Colonic mucosa (tissue), 4 donors: ENCODE measurements at regions not wholly inside any gene's neighbourhood (a gene's known extent, or its start where the extent isn't known, plus 50 kb on each side); places are given as distances from the start of the nearest gene placed in this dataset.

Experiments used
- DNase-seq: peaks from one replicate; pipeline ENCODE4 v3.0.0-alpha.2; 2020
- H3K27ac ChIP-seq: fragments of 200-600 bp; one replicate; pipeline ENCODE4 v1.8.0; 2021
- H3K27me3 ChIP-seq: fragments of 200-600 bp; one replicate; pipeline ENCODE4 v1.8.0; 2021
- H3K36me3 ChIP-seq: fragments of 200-600 bp; one replicate; pipeline ENCODE4 v1.8.0; 2021
- H3K4me1 ChIP-seq: fragments of 200-600 bp; one replicate; pipeline ENCODE4 v1.8.0; 2021; ENCODE audit warnings: mild to moderate bottlenecking
- H3K4me3 ChIP-seq: fragments of 200-600 bp; one replicate; pipeline ENCODE4 v1.8.0; 2021
- H3K9ac ChIP-seq, 2 donors: one replicate each; pipeline ENCODE4 v1.7.0; 2013; ENCODE audit warnings: control low read depth in 2 of 2, low read depth in 2 of 2, low read length in 2 of 2
- H3K9me3 ChIP-seq: fragments of 200-600 bp; one replicate; pipeline ENCODE4 v1.8.0; 2021
- intact Hi-C: fragments of 100-400 bp; cut with DNase I; formaldehyde crosslinking; loops from one replicate; pipeline ENCODE4 v1.14.1; 2022
- TF ChIP-seq, protein P1 (sequence below): fragments of 200-600 bp; IDR thresholded peaks from one replicate; pipeline ENCODE4 v1.8.0; 2022; ENCODE audit warnings: antibody characterized with exemption, mild to moderate bottlenecking
- donor health status: healthy.
- donor health status: DM: no; HTN: no; CAD: no.
- donor health status: DM: no; HTN: no; CAD: no.

DNA sequence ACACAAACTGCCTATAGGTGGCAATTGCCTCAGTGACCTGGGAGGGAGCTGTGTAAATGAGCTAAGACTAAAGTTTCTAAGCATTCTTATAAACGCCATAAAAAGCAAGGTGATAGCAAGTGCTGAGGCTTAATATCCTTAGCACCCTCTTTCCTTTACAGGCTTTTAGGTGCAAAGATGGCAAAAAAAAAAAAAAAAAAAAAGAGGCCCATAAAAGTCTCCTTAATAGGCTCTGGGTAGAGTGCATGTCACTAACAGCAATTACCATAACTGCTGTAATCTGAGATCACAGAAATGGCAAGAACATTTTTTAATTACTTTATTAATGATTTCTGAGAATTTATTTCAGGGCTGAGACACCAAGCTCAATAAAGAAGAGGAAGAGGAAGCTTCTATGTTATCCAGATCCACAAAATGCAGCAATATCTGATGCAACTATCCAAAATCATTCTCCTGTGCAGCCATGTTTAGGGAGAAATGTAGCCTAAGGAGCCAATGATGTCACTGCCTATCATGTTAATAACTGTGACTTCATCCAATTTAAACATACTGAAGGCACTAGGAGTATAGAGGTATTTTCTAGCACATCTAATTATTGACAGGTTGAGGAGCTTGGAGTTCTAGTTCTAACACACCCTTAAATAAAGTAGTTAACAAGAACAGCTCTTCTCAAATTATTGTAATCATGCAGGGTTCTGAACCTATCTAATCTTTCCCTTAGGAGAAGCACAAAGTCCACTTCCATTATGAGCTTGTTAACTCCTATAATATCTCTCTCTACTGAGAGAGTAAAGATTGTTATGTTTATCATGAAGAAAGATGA is 804.3 kb upstream of the ACVR2A start:
- DNase-seq, result no peak
- Histone ChIP-seq H3K9ac (no peak overlapping the region), H3K36me3 (no peaks in the 10 kb centered on the region), H3K4me1 (no peaks in the 10 kb centered on the region), H3K27me3 (no peaks in the 10 kb centered on the region), H3K4me3 (no peak overlapping the region), H3K27ac (peak overlapping the region; percentile 30), H3K9me3 (no peaks in the 10 kb centered on the region)
- TF ChIP-seq, protein P1, sequence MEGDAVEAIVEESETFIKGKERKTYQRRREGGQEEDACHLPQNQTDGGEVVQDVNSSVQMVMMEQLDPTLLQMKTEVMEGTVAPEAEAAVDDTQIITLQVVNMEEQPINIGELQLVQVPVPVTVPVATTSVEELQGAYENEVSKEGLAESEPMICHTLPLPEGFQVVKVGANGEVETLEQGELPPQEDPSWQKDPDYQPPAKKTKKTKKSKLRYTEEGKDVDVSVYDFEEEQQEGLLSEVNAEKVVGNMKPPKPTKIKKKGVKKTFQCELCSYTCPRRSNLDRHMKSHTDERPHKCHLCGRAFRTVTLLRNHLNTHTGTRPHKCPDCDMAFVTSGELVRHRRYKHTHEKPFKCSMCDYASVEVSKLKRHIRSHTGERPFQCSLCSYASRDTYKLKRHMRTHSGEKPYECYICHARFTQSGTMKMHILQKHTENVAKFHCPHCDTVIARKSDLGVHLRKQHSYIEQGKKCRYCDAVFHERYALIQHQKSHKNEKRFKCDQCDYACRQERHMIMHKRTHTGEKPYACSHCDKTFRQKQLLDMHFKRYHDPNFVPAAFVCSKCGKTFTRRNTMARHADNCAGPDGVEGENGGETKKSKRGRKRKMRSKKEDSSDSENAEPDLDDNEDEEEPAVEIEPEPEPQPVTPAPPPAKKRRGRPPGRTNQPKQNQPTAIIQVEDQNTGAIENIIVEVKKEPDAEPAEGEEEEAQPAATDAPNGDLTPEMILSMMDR, result no peak
- intact Hi-C loops, result no loop called here

GRCh38 chr2:147037048-147037447 is 807.8 kb upstream of the ACVR2A start:
- Histone ChIP-seq H3K4me1 (no peaks in the 10 kb centered on the region), H3K9ac (no peak overlapping the region), H3K4me3 (no peak overlapping the region), H3K36me3 (no peaks in the 10 kb centered on the region), H3K9me3 (no peaks in the 10 kb centered on the region), H3K27me3 (no peaks in the 10 kb centered on the region), H3K27ac (no peak overlapping the region)
- intact Hi-C loops, result no loop called here
- TF ChIP-seq, protein P1, result no peak
- DNase-seq, result no peak

DNA sequence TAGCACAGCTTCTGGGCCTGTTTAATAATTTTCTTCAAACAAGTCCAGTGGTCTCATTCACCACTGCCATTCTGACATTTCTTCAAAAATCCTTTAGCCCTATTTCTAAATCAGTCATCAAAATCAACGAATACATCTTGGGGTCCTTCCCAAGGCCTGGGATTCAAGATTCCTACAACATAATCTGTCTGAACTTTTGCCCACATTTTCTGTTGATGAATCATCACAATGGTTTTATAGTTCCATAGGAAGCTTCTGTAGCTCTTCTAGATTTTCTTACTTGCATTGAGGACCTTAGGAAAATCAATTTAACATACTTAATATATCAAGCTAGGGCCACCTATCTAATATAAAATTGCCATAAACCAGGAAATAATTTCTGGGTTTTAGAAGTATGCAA is 811.8 kb upstream of the ACVR2A start:
- intact Hi-C loops, result no loop called here
- no peak overlapping the region for H3K27ac ChIP-seq
- DNase-seq, result no peak

GRCh38 chr2:147031897-147032296 is 812.9 kb upstream of the ACVR2A start:
- intact Hi-C loops, result no loop called here
- no peak overlapping the region for H3K9ac ChIP-seq
- H3K36me3 ChIP-seq, result no peaks in the 10 kb centered on the region
- H3K27me3 ChIP-seq, result no peaks in the 10 kb centered on the region
- H3K27ac ChIP-seq, result no peak overlapping the region
- H3K9me3 ChIP-seq, result no peaks in the 10 kb centered on the region
- H3K4me1 ChIP-seq, result no peaks in the 10 kb centered on the region
- DNase-seq, result no peak
- TF ChIP-seq, protein P1, result no peak
- H3K4me3 ChIP-seq, result no peak overlapping the region

More for the DNA sequence above, 811.8 kb upstream of the ACVR2A start:
- TF ChIP-seq, protein P1, result no peak
- Histone ChIP-seq H3K4me3 (no peak overlapping the region), H3K4me1 (no peaks in the 10 kb centered on the region), H3K9ac (no peak overlapping the region), H3K27me3 (no peaks in the 10 kb centered on the region), H3K9me3 (no peaks in the 10 kb centered on the region), H3K36me3 (no peaks in the 10 kb centered on the region)

DNA sequence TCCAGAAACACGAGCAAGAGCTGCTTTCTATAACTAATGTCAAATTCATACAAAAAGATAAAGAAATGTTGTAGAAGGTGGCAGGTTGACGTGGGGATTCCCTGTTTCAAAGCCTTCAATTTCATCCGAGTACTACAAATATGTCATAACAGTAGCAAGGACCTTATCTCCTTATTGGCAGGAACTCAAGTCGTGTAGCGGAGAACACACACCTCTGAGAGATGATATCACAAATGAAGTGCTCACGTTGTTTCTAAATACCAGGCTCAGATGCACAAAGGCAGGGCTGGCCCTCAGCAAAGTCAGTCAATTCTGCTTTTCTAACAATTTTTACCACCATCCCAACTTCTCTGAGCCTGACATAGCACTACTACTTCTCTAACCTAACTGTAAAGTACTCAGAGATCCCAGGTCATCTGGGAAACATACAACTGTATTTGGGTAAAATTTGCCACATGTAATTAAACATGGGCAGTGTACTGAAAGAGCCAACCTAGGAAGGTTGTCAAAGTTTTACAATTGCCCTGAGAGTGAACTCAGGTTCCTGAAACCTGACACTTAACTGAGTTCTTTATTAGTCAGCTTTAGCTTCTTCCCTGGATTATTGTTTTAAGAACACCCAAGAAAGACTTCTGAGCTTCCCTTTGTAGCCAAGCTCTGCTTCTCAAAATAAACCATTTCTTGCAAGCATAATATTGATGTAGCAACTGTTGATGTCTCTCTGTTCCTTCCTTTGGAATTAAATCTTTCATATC is 813.7 kb upstream of the ACVR2A start:
- Histone ChIP-seq H3K4me1 (no peaks in the 10 kb centered on the region), H3K9ac (no peak overlapping the region), H3K27me3 (no peaks in the 10 kb centered on the region), H3K9me3 (no peaks in the 10 kb centered on the region), H3K36me3 (no peaks in the 10 kb centered on the region), H3K4me3 (no peak overlapping the region), H3K27ac (no peak overlapping the region)
- TF ChIP-seq, protein P1, result no peak
- intact Hi-C loops, result no loop called here
- no peak for DNase-seq
